OCI-M1 (cell line): ENCODE measurements at regions not wholly inside any gene's neighbourhood (a gene's known extent, or its start where the extent isn't known, plus 50 kb on each side); places are given as distances from the start of the nearest gene placed in this dataset.

Experiments used
- DNase-seq: peaks from one replicate; lab custom pipeline; 2025; lab: John Stamatoyannopoulos, UW

DNA sequence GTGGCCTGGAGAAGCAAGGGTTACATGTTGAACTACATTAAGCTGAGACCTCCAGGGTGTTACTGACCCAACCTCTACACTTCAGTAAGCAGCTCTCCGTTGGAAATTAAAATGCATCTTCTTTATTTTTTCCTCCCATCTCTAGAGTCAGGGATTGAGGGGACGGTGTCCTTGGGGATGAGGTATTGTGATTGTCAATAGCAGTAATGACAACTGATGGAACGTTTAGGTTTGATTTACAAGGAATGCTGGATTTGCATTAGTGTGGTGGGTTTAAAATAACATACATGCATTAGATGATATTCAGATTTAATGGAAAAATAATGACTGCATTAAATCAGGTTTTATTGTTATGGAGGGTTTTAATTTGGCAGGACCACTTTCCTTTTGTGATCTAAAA, 82.9 kb upstream of the NTRK2 start:
- DNase-seq: no peak

DNA sequence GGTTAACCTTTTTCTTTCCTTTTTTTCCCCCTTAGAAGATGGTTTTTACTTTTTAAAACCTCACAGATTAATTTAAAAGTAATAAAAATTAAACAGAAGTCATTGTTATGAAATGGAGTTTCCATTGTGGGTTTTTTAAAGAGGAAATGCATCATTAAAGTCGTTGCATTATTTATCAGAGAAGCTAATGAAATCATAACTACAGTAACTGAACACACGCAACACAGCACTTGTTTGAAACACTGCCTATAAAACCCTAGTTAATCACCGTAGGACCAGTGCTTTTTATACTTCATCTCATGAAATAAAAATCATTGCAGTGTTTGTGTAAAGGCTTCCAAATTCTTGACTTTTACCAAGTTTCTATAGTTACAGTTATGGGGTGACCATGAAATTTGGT, 82.4 kb upstream of the NTRK2 start:
- DNase-seq: no peak

DNA sequence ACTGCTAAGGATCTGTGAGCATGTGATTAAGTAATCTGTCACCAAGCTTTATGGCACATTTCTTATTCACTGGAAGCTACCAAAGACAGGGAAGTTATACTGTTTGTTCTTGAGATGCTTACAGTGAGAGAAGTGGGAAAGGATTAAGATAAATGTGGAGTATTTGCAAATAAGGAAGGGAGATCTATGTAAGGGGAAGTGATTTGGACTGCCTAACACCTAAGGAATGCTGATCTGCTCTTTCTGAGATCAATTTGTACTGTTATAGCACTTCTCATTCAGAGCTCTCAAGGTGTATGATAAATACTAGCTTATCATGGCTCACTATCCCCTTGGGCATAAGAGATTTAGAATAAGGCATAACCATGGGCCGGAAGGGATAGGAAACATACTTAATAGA, 80.0 kb upstream of the NTRK2 start:
- DNase-seq: no peak

DNA sequence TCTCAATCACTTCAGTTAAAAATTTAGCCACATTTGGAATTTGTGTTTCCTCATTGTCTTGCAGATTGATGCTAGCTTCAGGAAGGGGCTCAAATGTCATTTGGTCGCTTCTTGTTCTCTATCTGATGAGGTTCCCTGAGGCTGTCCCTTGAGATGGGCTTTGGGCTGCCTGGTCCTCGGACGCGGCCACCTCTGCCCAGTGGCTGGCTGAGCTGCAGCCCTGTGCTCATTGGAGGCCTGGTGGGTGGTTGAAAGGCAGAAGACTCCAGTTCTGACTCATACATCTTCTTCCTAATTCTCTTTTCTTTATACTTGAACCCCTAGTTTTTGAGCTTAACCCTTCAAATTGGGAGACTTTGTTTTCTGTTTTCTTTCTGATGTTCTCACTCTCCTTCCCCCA, 78.8 kb upstream of the NTRK2 start:
- DNase-seq: no peak

DNA sequence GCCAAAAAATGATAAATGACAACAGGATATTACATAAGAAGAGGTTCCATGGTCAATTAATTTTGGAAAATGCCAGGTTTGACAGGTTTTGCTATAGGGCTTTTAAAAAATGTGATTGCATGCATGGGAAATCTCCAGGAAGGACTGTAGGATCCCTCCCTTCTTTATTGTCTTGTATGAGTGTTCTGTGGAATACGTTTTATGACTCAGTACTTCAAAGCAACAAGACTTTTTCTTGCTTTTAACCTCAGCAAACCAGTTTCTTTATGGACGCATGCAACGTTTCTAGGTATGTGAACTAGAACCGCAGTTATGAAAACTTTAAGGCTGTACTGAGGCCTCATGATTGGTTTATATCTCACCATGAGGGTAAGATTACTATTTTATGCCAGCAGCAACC, 76.6 kb upstream of the NTRK2 start:
- DNase-seq: no peak

DNA sequence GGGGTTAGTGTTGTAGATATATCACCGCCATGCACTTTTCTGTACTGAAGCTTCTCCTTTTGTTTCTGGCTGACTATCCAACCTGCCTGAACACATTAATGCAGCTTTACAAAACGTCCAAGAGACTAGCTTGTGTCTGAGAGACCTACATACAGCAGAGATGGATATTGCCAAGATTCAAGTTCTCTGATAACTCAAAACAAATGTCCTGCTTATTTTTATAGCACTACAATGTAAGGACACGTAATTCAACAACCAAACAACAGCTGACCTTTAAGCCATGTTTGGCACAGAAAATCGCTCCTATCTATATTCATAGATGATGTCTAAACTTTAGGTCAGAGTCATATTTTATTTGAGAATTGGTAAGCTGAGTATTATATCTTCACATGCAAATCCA, 76.2 kb upstream of the NTRK2 start:
- no peak for DNase-seq

DNA sequence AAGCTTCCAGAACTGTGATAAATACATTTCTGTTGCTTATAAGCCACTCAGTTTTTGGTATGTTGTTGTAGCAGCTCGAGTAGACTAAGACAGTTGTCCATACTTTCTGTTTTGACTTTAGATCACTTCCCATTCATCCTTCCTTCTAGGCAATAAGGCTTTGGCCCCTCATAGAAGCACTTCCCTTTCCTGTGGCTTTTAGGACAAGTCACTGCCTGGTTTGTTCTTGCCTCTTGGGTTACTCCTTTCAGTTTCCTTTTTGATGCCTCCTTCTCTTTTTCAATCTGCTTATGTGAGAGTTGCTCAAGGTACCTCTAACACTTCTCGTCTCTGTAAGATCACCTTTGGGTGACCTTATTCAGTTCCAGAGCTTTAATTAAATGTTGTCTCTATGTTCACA, 72.4 kb upstream of the NTRK2 start:
- peak; percentile 87 for DNase-seq

DNA sequence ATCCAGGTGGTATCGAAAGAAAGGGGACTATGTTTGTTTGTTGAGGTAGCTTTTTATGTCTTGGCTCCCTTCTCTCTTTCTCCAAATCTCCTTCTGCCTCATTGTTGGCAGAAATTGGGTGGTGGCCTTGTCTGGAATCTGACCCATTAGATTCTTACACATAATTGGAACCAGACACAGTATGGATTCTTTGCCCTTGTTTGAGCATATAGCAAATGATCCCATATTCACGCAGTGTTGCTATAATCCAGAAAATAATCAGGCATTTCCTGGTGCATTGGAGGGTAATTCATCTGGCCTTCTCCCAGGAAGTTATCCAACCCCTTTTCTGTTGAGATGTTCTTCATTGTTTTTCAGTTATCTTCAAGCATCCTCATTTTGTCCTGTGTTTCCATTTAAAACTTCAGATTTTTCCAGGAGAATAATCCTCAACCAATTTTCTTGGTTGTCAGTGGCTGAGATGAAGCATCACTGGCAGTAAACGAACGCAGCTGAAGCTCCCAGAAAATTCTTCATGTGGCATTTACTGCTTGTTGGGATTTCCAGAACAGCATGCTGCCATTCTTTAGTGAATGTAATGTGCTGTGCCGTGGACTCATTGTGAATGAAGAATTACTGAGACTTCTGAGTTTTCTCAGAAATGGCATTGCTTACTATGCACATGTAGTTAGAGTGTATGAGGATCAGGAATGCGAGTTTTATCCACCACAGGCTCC, 70.5 kb upstream of the NTRK2 start:
- no peak for DNase-seq

DNA sequence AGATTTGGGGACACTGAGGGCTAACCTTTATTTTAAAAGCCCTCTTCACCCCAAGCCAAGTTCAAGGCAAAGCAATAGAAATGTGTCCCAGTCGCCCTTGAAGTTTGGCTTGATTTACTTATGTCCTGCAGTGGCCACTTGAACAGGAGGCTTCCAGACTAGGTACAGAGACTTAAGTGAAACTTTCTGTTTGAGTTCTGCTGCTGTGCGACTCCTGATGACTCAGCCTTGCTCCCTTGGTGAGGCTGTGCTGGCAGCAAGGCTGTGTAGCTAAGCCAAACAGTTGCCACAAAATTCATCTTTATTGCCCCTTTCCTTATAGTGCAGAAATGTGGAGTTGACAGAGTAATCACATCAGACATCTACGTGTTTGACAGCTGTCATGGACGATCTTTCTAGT, 68.8 kb upstream of the NTRK2 start:
- DNase-seq: peak; percentile 3

DNA sequence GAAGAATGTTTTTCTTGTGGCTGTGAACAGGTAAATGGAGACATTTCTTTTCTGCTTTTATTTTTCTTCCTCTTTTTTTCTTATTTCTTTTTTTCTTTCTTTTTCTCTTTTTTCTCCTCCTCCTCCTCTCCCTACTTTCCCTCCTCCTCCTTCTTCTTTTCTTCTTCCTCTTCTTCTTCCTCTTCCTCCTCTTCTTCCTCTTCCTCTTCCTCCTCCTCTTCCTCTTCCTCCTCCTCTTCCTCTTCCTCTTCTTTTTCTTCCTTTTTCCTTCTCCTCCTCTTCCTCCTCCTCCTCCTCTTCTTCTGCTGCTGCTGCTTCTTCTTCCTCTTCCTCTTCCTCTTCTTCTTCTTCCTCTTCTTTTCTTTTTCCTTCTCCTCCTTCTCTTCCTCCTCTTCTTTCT, 65.3 kb upstream of the NTRK2 start:
- DNase-seq: no peak

DNA sequence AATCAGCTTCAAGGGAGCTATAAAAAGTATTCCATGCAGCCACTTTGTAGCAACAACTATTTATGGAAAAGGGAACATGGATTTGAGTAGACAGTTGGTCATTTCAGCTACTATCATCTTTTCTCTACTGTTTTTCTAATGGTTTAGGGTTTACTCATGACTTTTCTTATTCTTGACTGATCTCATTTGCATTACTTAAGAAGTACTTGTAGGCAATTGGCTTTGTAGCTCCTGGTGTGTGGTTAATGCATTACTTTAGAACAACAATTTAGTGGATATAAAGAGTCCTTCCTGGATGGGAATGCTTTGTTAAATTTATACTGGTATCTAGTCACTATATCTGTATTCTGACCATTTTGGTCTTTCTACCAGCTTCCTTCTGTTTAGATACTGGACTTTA, 59.8 kb upstream of the NTRK2 start:
- DNase-seq: no peak

DNA sequence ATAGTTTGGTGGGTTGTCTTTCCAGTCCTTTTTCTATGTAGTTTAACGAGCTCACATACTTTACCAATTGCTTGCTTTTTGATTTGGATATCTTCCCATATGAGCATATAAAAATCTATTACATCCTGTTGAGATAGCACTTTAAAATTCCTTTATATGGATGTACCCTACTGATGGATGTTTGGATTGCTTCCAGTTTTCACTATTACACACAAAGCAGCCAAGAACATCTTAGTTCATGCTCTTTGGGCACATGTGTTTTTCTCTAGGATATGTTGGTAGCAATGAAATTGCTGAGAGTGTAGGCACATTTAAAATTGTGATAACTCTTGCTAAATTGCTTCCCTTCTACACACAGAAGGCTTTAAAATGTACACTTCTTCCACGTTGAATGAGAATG, 56.1 kb upstream of the NTRK2 start:
- no peak for DNase-seq

DNA sequence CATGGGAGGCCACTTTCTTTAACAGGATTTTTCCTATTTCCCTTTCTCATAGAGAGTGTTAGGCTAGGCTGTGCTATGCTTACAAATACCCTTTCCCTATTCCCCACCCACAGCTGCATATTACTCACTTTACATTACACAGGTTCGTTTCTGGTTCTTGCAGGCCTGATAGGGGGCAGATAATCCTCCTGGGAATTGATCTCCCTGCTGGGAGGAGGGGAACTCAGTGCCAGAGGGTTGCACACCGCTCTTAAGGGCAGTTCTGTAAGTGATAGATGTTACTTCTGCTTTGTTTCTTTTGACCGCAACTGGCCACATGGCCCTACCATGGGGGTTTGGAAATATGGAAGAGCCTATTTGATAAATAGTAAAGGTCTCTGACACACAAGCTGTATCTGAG, 54.0 kb upstream of the NTRK2 start:
- peak; percentile 82 for DNase-seq

DNA sequence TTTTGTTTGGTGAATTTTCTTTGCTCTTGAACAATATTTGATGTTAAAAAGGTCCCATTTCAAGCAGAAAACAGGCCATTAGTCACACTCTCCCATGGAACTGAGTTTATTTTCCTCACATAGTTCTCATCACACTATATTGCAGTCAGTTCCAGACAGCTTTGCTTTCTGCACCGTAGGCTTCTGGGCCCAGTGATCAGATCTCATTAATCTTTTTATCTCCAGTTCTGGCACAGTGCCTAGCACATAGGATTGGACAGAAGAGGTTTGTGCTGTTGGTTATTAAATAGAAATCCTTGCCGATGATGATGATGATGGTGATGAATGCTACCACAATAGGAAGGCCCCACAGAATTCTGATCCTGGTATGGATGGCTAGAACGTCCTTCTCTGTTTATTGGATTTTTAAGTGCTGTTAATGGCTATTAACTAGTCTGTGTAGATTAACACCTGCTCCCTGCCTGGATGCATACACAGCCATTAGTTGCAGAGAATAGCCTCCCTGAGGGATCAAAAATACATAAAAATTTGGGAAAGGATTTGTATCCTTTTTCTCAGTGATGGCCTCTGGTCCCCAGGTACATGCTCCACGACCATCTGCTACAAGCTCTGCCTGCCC, 52.0 kb upstream of the NTRK2 start:
- no peak for DNase-seq
